HG03095 (cell line): ENCODE measurements at regions not wholly inside any gene's neighbourhood (a gene's known extent, or its start where the extent isn't known, plus 50 kb on each side); places are given as distances from the start of the nearest gene placed in this dataset.

Source experiments
- ATAC-seq: cut with Tn5 transposase; IDR thresholded peaks from one replicate; pipeline ENCODE4 v1.9.1; 2021; ENCODE audit warnings: moderate library complexity; ENCODE audit not compliant: unreplicated experiment

- ATAC-seq: no peak
Measured at GRCh38 chr1:99566290-99567021, 79.5 kb upstream of the PALMD start.

DNA sequence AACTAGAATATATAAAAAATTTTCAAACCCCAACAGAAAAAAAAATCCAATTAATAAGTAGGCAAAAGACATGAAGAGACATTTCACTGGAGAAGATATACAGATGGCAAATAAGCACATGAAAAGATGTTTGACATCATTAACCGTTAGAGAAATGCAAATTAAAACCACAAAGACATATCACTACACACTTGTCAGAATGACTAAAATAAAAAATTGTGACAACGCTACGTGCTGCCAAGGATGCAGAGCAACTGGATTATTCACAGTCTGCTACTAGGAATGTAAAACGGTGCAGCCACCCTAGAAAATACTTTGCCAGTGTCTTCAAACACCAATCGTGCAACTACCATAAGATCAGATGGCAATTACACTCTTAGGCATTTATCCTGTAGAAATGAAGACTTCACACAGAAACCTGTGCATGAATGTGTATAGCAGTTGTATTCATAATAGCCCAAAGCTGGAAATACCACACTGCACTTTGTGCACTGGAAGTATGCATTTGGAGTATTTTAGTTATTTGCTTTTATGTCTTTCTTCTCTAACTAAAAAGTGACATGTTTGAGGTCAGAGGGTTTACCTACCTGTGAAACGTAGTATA lies 75.3 kb upstream of the PALMD start:
- ATAC-seq: no peak

GRCh38 chr1:99571092-99571734 lies 74.7 kb upstream of the PALMD start:
- ATAC-seq: no peak

DNA sequence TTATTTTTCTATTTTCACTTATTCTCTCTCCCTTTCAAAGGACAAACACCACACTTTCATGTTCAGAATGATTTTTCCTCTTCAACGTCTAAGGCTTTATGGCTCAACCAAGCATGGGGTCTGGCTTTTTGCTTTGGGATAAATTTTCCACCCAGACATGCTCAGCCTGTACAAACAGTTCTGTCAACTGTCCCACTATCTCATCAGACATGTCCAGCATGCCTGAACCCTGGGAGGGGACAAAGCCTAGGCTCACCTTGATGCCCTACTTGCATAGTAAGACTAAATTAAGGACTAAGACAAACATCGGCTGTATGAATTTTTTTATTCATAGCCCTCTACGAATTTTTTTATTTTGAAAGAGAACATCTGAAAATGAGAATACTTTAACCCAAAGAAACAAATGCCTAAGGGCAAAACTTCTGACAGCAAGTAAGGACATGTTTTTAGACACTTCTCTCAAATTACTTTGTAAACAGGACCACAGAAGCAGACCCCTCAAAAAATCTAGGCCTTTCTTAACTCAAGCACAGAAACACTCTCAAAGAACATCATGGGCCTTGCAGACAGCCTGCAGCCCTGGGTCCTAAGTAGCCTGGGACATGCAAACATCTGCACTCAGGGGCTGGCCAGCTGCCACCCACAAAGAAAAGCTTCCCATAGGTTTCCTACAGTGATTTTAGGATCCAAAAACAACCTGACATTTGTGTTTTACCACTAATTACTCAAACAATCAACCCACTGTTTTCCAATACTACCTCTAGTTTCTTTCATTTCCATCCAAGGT lies 72.3 kb upstream of the PALMD start:
- no peak for ATAC-seq

DNA sequence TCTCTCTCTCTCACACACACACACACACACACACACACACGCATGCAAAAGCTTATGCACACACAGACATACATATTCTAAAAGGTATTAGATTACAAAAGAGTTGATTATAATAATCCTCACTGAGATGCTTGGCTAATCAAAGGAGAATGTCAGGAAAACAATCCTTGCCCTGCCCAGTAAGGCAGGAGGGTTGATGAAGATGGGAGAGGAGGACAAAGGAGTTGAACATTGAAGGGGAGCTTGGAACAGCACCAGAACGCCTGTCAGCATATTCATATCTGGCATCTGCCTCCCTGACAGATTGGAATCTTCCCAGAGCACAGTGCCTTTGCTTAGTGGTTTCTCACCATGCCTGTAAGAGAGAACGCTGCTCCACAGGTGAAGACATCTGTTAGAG lies 68.6 kb upstream of the PALMD start:
- ATAC-seq: no peak

- ATAC-seq: no peak
Measured at GRCh38 chr1:99579691-99580172, 66.2 kb upstream of the PALMD start.

DNA sequence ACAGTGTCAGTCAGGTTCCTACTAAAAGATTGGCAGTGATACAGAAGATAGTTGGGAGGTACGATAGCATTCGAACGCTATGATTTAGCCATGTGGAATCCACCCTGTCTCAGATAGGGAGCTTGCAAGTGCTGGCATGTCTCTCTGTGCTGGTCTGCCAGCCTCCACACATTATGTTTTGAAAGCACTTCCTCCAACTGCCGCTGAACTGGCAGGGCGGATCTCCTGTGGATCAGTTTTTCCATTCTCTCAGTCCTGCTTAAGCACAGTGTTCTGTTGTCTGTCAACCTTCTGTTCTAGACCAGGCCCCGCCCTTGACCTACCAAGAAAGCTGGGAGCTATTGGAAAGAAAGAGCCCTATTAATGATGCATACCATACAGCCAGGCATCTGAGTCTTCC lies 65.5 kb upstream of the PALMD start:
- ATAC-seq: no peak

DNA sequence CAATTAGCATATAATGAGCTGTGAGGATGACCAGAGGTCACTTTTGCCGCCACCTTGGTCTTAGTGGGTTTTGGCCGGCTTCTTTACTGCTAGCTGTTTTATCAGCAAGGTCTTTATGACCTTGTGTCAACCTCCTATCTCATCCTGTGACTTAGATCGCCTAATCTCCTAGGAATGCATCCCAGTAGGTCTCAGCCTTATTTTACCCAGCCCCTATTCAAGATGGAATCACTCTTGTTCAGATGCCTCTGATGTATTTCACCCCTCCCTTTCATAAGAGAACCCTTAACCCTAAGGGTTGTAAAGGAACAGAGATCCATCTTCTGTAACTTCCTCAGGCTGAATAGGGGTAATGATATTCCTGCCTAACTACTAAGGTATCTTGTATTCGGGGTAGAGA lies 58.9 kb upstream of the PALMD start:
- no peak for ATAC-seq

DNA sequence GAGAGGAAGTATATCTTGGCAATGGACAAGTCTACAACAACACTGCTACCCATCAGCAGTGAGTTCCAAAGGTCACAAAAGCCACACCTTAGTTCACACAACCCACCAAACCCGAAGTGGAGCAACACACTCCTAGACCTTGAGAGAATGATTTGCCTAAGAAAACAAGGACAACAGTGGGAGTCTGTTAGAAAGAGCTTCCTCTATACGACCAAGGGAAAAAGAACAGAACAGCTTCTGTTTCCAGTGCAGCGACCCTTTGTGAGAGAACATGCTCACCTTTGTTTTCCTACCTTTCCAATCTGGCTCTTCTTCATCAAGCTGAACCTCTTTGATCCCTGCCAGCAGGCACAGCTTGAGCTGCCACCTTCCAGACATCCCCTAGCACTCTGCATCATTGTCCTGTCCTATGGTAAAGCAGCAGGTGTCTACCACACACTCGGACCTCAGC lies 56.7 kb upstream of the PALMD start:
- ATAC-seq: no peak

DNA sequence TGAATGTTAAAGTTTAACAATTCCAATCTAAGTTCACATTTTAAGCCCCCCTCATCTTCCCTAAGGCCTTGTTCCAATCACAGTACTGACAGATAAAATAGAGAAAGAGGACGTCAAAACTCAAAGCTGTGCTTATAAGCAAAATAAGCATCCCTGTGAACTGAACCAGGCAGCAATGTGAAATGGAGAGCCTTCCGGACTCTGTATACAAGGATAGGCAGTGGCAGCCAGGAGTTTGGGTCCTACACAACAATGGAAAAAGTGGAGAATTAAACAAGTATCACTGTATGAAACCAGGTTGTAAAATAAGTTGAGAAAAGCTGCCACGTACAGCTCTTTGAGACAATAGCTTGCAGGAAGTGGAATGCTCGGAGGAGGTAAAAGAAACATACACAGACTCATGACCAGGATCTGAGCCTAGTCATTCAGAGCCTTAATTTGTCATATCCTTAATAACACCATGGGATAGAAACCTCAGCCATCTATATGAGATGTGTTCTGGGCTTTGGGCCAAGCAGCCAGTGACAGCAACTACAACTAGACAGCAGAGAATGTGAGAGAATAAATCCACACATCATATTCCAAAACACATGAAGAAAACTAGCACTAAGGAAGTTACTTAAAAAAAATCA lies 55.2 kb upstream of the PALMD start:
- ATAC-seq: no peak

DNA sequence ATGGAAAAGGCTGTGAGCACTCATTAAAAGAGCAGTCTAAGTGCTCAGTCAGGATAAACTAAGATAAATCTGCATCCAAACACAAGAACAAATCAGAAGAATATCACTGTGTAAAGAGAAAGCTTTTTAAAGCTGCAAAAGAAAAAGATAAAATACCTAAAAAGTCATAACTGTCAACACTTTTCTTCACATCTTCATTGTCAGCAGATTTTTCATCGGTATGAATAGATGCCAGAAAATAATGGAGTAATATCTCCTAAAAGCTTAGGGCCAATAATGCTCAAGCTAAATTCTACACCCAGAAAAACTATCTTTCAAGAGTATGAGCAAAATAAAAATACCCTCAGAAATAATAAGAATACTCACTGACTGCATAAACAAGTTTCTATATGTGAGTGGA lies 54.0 kb upstream of the PALMD start:
- no peak for ATAC-seq

DNA sequence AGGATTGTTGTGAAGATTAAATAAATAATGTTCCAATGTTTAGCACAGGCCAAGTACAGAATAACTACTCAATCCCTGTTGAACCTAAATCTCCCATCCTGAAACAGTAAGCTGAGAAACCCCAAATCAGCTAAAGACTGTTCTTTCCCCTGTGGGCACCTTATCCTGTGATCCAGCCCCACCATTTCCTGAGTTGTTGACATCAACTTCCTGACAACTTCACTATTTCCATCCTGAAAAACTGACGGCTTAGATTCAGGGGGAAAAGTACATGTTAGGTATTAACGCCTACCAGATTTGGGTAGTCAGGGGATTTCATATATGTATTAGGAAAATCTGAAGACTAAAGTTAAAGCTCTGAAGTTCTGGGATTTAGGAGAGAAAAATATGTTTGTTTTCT lies 51.7 kb upstream of the PALMD start:
- no peak for ATAC-seq

- ATAC-seq: no peak
Measured at GRCh38 chr1:99595041-99595440, 50.9 kb upstream of the PALMD start.

DNA sequence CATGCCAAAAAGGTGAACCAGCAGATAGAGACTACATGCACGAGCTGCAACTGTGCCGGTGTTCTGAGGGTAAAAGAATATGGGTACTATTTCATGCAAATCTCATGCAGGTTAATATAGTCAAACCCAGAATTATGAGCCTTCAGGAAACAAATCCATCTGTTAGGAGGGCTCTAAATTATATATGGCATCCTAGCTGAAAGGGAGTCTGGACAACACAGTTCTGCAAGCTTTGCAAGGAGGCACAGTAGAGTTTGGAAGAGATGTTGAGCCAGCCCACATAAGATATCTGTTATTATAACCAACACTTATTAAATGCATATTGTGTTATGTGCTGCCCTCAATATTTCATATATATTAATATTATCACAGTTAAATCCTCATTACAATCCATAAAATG lies 50.5 kb upstream of the PALMD start:
- ATAC-seq: no peak
